Spleen (tissue), 11 donors: ENCODE measurements at regions not wholly inside any gene's neighbourhood (a gene's known extent, or its start where the extent isn't known, plus 50 kb on each side); places are given as distances from the start of the nearest gene placed in this dataset.

Experiments used
- DNase-seq: peaks from one replicate; pipeline ENCODE4 v3.0.0-alpha.2; 2020
- H3K27ac ChIP-seq, 8 donors: fragments of 200-600 bp; sonication (generic) in 7 of 8; 1 replicate in 4 of 8; 2 replicates in 4 of 8; pipeline versions ENCODE4 v1.5.0 to v1.8.0; 2016 to 2021; ENCODE audit warnings: inconsistent platforms in 4 of 8, mild to moderate bottlenecking in 4 of 8, moderate library complexity in 1 of 8
- H3K27me3 ChIP-seq, 7 donors: fragments of 200-600 bp; sonication (generic) in 6 of 7; replicated peaks in 1 of 7; 1 replicate in 4 of 7; 2 replicates in 3 of 7; pipeline versions ENCODE4 v1.5.0 to v1.8.0; 2016 to 2021; ENCODE audit warnings: inconsistent platforms in 3 of 7, mild to moderate bottlenecking in 1 of 7
- H3K36me3 ChIP-seq, 6 donors: fragments of 200-600 bp; sonication (generic) in 5 of 6; 1 replicate in 4 of 6; 2 replicates in 2 of 6; pipeline versions ENCODE4 v1.5.0 to v1.8.0; 2016 to 2021; ENCODE audit warnings: inconsistent platforms in 2 of 6
- H3K4me1 ChIP-seq, 6 donors: fragments of 200-600 bp; sonication (generic) in 5 of 6; 1 replicate in 3 of 6; 2 replicates in 3 of 6; pipeline versions ENCODE4 v1.5.0 to v1.8.0; 2016 to 2021; ENCODE audit warnings: inconsistent platforms in 3 of 6
- H3K4me3 ChIP-seq, 8 donors: fragments of 200-600 bp; sonication (generic) in 7 of 8; 1 replicate in 4 of 8; 2 replicates in 4 of 8; pipeline versions ENCODE4 v1.5.0 to v1.8.0; 2016 to 2021; ENCODE audit warnings: inconsistent platforms in 4 of 8, mild to moderate bottlenecking in 4 of 8, moderate library complexity in 2 of 8
- H3K9me3 ChIP-seq, 8 donors: fragments of 200-600 bp; sonication (generic) in 7 of 8; 1 replicate in 4 of 8; 2 replicates in 4 of 8; pipeline versions ENCODE4 v1.5.0 to v1.8.0; 2016 to 2021; ENCODE audit warnings: inconsistent platforms in 4 of 8
- POLR2A ChIP-seq, 3 donors: fragments of 450-650 bp; IDR thresholded peaks; one replicate each; pipeline ENCODE4 v1.5.1; 2017; ENCODE audit warnings: antibody characterized with exemption in 3 of 3, mild to moderate bottlenecking in 1 of 3
- POLR2AphosphoS5 ChIP-seq, 3 donors: sonication (generic); formaldehyde crosslinking; IDR thresholded peaks; one replicate each; pipeline ENCODE4 v1.5.1; 2017; ENCODE audit warnings: antibody characterized with exemption in 3 of 3
- WGBS, 5 donors: extraction: QIAGEN DNeasy Blood & Tissue Kit in 3 of 5; methylation state at CpG; one replicate each; pipeline versions ENCODE4 v1.1.5 to v1.1.7; 2013 to 2018; 5-methylcytosine and 5-hydroxymethylcytosine counted together
- intact Hi-C: fragments of 100-400 bp; cut with DNase I; formaldehyde crosslinking; loops from one replicate; pipeline ENCODE4 v1.15.0; 2023; ENCODE audit warnings: low total_unique reads
- TF ChIP-seq, protein P1 (sequence below), 11 experiments: fragments of 200-600 bp in 7 of 11; fragments of 450-650 bp in 4 of 11; sonication (generic) in 4 of 11; IDR thresholded peaks in 8 of 11; conservative IDR thresholded peaks in 3 of 11; 1 replicate in 7 of 11; 2 replicates in 4 of 11; pipeline versions ENCODE4 v1.4.0 to v1.8.0; 2016 to 2021; ENCODE audit warnings: antibody characterized with exemption in 11 of 11, inconsistent platforms in 4 of 11, mild to moderate bottlenecking in 1 of 11
- donor health status: healthy with polysubstance abuse.
- donor health status: DM: no; HTN: no; CAD: no; lungs with moderate emphysema.
- donor health status: DM: no; HTN: no; CAD: no.
- donor health status: Bipolar disorder and iron deficiency.
- donor health status: healthy.
- donor health status: DM: no; HTN: no; CAD: no.
- donor health status: DM: yes; HTN: yes; CAD: no.

DNA sequence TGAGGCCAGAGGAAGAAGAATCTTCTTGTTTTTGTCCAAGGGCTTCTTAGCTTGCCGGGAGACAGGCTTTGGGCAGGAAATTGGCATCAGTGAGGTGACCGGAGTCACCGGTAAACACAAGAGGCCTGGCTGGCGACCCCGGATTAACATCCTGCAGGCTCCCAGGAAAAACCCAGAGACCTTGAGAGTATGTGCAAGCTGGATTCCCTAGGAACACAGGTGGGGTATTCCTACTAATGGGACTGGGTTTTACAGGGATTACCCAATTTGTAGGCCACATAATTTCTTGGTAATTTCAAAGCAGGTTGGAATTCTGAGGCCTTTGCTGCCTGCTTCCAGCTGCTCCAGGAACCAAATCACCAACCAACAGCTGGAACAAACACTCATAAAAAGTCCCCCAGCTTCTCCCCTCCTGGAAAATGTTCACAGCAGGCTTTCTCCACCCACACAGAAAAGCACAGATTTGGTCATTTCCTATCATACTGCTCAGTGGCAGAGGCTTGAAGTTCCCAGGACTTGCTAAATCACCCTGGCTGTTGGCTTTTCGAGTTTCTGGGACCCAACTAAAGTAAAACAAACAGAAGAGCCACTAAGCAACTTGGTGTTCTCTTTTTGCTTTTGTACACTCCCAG, 258.8 kb downstream of the IRF8 start:
- Histone ChIP-seq H3K36me3 (no peaks in the 10 kb centered on the region), H3K27ac (no peak overlapping the region), H3K4me3 (no peak overlapping the region), H3K9me3 (no peaks in the 10 kb centered on the region), H3K4me1 (peaks cover 0 to 7% (median 0%) of the 10 kb centered on the region in 6 donors), H3K27me3 (peaks cover 0 to 50% (median 0%) of the 10 kb centered on the region in 7 donors)
- WGBS, 5 donors, result 48 to 73% (median 52%) methylated on average over 6 of the region's 6 CpGs
- no peak for DNase-seq
- intact Hi-C loops, result no loop called here
- TF ChIP-seq, protein P1, sequence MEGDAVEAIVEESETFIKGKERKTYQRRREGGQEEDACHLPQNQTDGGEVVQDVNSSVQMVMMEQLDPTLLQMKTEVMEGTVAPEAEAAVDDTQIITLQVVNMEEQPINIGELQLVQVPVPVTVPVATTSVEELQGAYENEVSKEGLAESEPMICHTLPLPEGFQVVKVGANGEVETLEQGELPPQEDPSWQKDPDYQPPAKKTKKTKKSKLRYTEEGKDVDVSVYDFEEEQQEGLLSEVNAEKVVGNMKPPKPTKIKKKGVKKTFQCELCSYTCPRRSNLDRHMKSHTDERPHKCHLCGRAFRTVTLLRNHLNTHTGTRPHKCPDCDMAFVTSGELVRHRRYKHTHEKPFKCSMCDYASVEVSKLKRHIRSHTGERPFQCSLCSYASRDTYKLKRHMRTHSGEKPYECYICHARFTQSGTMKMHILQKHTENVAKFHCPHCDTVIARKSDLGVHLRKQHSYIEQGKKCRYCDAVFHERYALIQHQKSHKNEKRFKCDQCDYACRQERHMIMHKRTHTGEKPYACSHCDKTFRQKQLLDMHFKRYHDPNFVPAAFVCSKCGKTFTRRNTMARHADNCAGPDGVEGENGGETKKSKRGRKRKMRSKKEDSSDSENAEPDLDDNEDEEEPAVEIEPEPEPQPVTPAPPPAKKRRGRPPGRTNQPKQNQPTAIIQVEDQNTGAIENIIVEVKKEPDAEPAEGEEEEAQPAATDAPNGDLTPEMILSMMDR (IDR thresholded peaks at IDR 0.05 in 8 of 11, conservative IDR thresholded peaks at IDR 0.05 in 3 of 11), result no peak
- TF ChIP-seq POLR2AphosphoS5 (IDR thresholded peaks at IDR 0.05) (no peak), POLR2A (IDR thresholded peaks at IDR 0.05) (no peak)

DNA sequence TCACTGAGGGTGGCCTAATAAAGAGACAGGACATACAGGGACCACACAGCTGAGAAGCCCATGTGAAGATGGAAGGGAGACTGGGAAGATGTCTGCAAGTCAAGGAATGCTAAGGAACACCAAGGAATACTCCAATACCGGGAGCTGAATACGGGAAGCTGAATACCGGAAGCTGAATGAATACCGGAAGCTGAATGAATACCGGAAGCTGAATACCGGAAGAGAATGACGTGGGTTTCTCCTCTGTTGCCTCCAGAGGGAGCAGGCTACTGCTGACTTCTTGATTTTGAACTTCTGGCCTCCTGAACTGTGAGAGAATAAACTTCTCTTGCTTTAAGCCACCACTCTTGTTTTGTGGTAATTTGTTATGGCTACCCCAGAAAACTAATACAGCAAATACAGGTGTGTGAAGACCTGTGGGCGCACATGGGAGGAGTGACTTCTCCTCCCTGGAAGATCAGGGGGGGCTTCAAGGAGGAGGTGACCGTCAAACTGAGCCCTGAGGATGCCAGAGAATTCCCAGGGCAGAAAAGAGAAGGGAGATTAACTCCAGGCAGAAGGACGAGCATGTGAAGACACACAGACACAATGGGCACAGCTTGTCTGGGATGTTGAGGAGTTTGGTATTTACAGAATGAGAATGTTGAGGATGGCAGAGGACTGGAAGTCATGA, 259.9 kb downstream of the IRF8 start:
- TF ChIP-seq, protein P1 (IDR thresholded peaks at IDR 0.05 in 8 of 11, conservative IDR thresholded peaks at IDR 0.05 in 3 of 11), result no peak
- TF ChIP-seq POLR2AphosphoS5 (IDR thresholded peaks at IDR 0.05), result no peak
- TF ChIP-seq POLR2A (IDR thresholded peaks at IDR 0.05), result no peak
- H3K27me3 ChIP-seq, result peaks cover 0 to 47% (median 0%) of the 10 kb centered on the region in 7 donors
- H3K4me1 ChIP-seq, result peaks cover 0 to 7% (median 0%) of the 10 kb centered on the region in 6 donors
- no peak overlapping the region for H3K4me3 ChIP-seq
- H3K27ac ChIP-seq, result no peak overlapping the region
- DNase-seq, result no peak
- 41 to 60% (median 51%) methylated on average over 10 of the region's 10 CpGs for WGBS, 5 donors
- H3K36me3 ChIP-seq, result no peaks in the 10 kb centered on the region
- intact Hi-C loops, result no loop called here
- no peaks in the 10 kb centered on the region for H3K9me3 ChIP-seq

DNA sequence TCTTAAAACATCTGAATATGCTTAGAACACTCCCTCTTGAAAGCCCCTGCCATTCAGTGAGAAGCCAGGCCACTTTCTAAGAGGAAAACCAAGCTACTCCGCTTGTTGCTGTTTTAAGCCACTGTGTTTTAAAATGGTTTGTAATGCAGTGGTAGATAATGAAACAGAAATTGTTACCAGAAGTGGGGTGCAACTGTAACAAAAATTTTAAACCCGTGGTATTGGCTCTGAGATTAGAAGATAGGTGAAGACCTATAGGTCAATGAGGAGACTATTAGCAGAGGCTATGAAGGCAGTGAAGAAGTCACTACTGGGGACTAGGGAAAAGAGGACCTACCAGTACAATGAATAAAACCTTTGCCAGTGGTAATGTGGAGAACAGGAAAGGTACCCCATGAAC, 266.5 kb downstream of the IRF8 start:
- H3K27me3 ChIP-seq, result peaks cover 0 to 34% (median 0%) of the 10 kb centered on the region in 7 donors
- H3K4me1 ChIP-seq, result no peaks in the 10 kb centered on the region
- TF ChIP-seq POLR2A (IDR thresholded peaks at IDR 0.05), result no peak
- TF ChIP-seq POLR2AphosphoS5 (IDR thresholded peaks at IDR 0.05), result no peak
- TF ChIP-seq, protein P1 (IDR thresholded peaks at IDR 0.05 in 8 of 11, conservative IDR thresholded peaks at IDR 0.05 in 3 of 11), result no peak
- WGBS, 5 donors, result 58 to 93% (median 91%) methylated on average over 2 of the region's 2 CpGs
- peaks cover 0 to 31% (median 24%) of the 10 kb centered on the region in 8 donors for H3K9me3 ChIP-seq
- H3K36me3 ChIP-seq, result no peaks in the 10 kb centered on the region
- H3K27ac ChIP-seq, result no peak overlapping the region
- H3K4me3 ChIP-seq, result no peak overlapping the region
- intact Hi-C loops, result no loop called here
- DNase-seq, result no peak

DNA sequence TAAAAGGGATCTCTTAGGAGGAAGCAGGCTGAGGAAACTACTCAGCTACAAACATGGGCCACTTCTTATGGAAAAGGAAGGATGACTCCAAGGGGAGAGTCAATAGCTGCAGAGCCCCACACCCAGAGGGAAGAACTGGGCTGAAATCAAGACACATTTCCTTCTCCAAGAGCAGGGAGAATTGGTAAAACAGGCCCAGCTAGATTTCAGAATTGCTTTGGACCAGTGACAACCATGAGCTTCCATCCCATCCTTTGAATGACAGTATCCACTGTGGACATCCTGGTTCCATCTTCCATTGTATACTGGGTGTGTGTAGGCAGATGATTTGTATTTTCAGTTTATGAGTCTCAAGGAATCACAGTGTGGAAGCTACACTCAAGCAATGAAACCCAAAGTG, 267.5 kb downstream of the IRF8 start:
- Histone ChIP-seq H3K4me3 (no peak overlapping the region), H3K36me3 (no peaks in the 10 kb centered on the region), H3K27ac (no peak overlapping the region), H3K27me3 (peaks cover 0 to 40% (median 0%) of the 10 kb centered on the region in 7 donors), H3K9me3 (peaks cover 0 to 31% (median 24%) of the 10 kb centered on the region in 8 donors), H3K4me1 (no peaks in the 10 kb centered on the region)
- no peak for TF ChIP-seq POLR2AphosphoS5 (IDR thresholded peaks at IDR 0.05)
- TF ChIP-seq POLR2A (IDR thresholded peaks at IDR 0.05), result no peak
- TF ChIP-seq, protein P1 (IDR thresholded peaks at IDR 0.05 in 8 of 11, conservative IDR thresholded peaks at IDR 0.05 in 3 of 11), result no peak
- intact Hi-C loops, result no loop called here
- no peak for DNase-seq
